HUES6 (cell line): ENCODE measurements at regions not wholly inside any gene's neighbourhood (a gene's known extent, or its start where the extent isn't known, plus 50 kb on each side); places are given as distances from the start of the nearest gene placed in this dataset.
A peak's percentile ranks its signal among the peaks of the same experiment; 100 is the strongest.

Source experiments
- H3K27ac ChIP-seq: 2 replicates; pipeline ENCODE4 v1.7.0; 2013; ENCODE audit warnings: low read depth, mild to moderate bottlenecking, low read length, inconsistent platforms
- H3K27me3 ChIP-seq: 2 replicates; pipeline ENCODE4 v1.6.1; 2013; ENCODE audit warnings: low read length; ENCODE audit not compliant: control insufficient read depth, insufficient read depth
- H3K36me3 ChIP-seq: 2 replicates; pipeline ENCODE4 v1.6.1; 2013; ENCODE audit warnings: low read length; ENCODE audit not compliant: control insufficient read depth, insufficient read depth
- H3K4me1 ChIP-seq: 2 replicates; pipeline ENCODE4 v1.6.1; 2013; ENCODE audit warnings: low read length; ENCODE audit not compliant: control insufficient read depth, insufficient read depth
- H3K4me3 ChIP-seq: 2 replicates; pipeline ENCODE4 v1.5.1; 2013; ENCODE audit warnings: low read depth, low read length
- H3K9ac ChIP-seq: one replicate; pipeline ENCODE4 v1.6.1; 2013; ENCODE audit warnings: mild to moderate bottlenecking, low read length
- H3K9me3 ChIP-seq: 2 replicates; pipeline ENCODE4 v1.6.1; 2013; ENCODE audit warnings: low read depth, low read length; ENCODE audit not compliant: control insufficient read depth, insufficient read depth

GRCh38 chr12:33551006-33551405 is 111.4 kb upstream of the SYT10 start:
- Histone ChIP-seq H3K27ac (no peak overlapping the region), H3K9ac (no peak overlapping the region), H3K9me3 (peaks cover 23% of the 10 kb centered on the region), H3K36me3 (no peaks in the 10 kb centered on the region), H3K27me3 (no peaks in the 10 kb centered on the region), H3K4me3 (no peak overlapping the region), H3K4me1 (no peaks in the 10 kb centered on the region)

- H3K4me1 ChIP-seq = no peaks in the 10 kb centered on the region
- H3K27ac ChIP-seq = no peak overlapping the region
- H3K9me3 ChIP-seq = peaks cover 16% of the 10 kb centered on the region
- no peaks in the 10 kb centered on the region for H3K27me3 ChIP-seq
- H3K4me3 ChIP-seq = no peak overlapping the region
- no peak overlapping the region for H3K9ac ChIP-seq
- H3K36me3 ChIP-seq = no peaks in the 10 kb centered on the region
These were observed 115.5 kb upstream of the SYT10 start for GRCh38 chr12:33555128-33555527.

- H3K27me3 ChIP-seq = no peaks in the 10 kb centered on the region
- H3K9me3 ChIP-seq = peaks cover 19% of the 10 kb centered on the region
- H3K4me1 ChIP-seq = peaks cover 13% of the 10 kb centered on the region
- no peak overlapping the region for H3K27ac ChIP-seq
- no peak overlapping the region for H3K9ac ChIP-seq
- H3K4me3 ChIP-seq = no peak overlapping the region
- no peaks in the 10 kb centered on the region for H3K36me3 ChIP-seq
These were observed 121.1 kb upstream of the SYT10 start for GRCh38 chr12:33560653-33561208.

GRCh38 chr12:33562401-33562800 is 122.8 kb upstream of the SYT10 start:
- H3K9ac ChIP-seq = no peak overlapping the region
- no peak overlapping the region for H3K27ac ChIP-seq
- H3K4me1 ChIP-seq = peaks cover 13% of the 10 kb centered on the region
- H3K4me3 ChIP-seq = no peak overlapping the region
- H3K36me3 ChIP-seq = no peaks in the 10 kb centered on the region
- peaks cover 19% of the 10 kb centered on the region for H3K9me3 ChIP-seq
- H3K27me3 ChIP-seq = no peaks in the 10 kb centered on the region

- no peaks in the 10 kb centered on the region for H3K36me3 ChIP-seq
- H3K27me3 ChIP-seq = no peaks in the 10 kb centered on the region
- H3K4me1 ChIP-seq = 0 out of 2 replicates have a peak, but pooled peaks cover 2% of the 10 kb centered on the region
- H3K9ac ChIP-seq = no peak overlapping the region
- no peak overlapping the region for H3K4me3 ChIP-seq
- H3K27ac ChIP-seq = no peak overlapping the region
- peaks cover 21% of the 10 kb centered on the region for H3K9me3 ChIP-seq
These were observed 126.8 kb upstream of the SYT10 start for GRCh38 chr12:33566403-33566802.

- Histone ChIP-seq H3K9ac (no peak overlapping the region), H3K4me1 (no peaks in the 10 kb centered on the region), H3K27ac (no peak overlapping the region), H3K27me3 (no peaks in the 10 kb centered on the region), H3K9me3 (no peaks in the 10 kb centered on the region), H3K36me3 (no peaks in the 10 kb centered on the region), H3K4me3 (no peak overlapping the region)
These were observed 135.7 kb upstream of the SYT10 start for GRCh38 chr12:33575346-33575745.

GRCh38 chr12:33581613-33582122 is 142.0 kb upstream of the SYT10 start:
- peaks cover 2% of the 10 kb centered on the region; the same call in 1 of the 2 replicates for H3K4me1 ChIP-seq
- no peak overlapping the region for H3K4me3 ChIP-seq
- H3K9ac ChIP-seq = no peak overlapping the region
- H3K9me3 ChIP-seq = no peaks in the 10 kb centered on the region
- no peaks in the 10 kb centered on the region for H3K36me3 ChIP-seq
- no peaks in the 10 kb centered on the region for H3K27me3 ChIP-seq
- no peak overlapping the region for H3K27ac ChIP-seq

GRCh38 chr12:33586576-33586975 is 147.0 kb upstream of the SYT10 start:
- no peaks in the 10 kb centered on the region for H3K27me3 ChIP-seq
- H3K4me3 ChIP-seq = no peak overlapping the region
- H3K4me1 ChIP-seq = peaks cover 38% of the 10 kb centered on the region
- H3K27ac ChIP-seq = 0 out of 2 replicates have a peak overlapping the region, but pooled peaks have one; percentile 57
- H3K9me3 ChIP-seq = no peaks in the 10 kb centered on the region
- H3K36me3 ChIP-seq = no peaks in the 10 kb centered on the region
- no peak overlapping the region for H3K9ac ChIP-seq

GRCh38 chr12:33587354-33587753 is 147.7 kb upstream of the SYT10 start:
- no peak overlapping the region for H3K9ac ChIP-seq
- H3K36me3 ChIP-seq = no peaks in the 10 kb centered on the region
- H3K27ac ChIP-seq = peak overlapping the region; percentile 57; the same call in 1 of the 2 replicates
- H3K4me1 ChIP-seq = peaks cover 38% of the 10 kb centered on the region
- no peaks in the 10 kb centered on the region for H3K27me3 ChIP-seq
- H3K9me3 ChIP-seq = no peaks in the 10 kb centered on the region
- H3K4me3 ChIP-seq = no peak overlapping the region

GRCh38 chr12:33587784-33588712 is 148.4 kb upstream of the SYT10 start:
- H3K9me3 ChIP-seq = no peaks in the 10 kb centered on the region
- H3K36me3 ChIP-seq = no peaks in the 10 kb centered on the region
- H3K9ac ChIP-seq = peak overlapping the region; percentile 3
- peaks cover 38% of the 10 kb centered on the region for H3K4me1 ChIP-seq
- no peaks in the 10 kb centered on the region for H3K27me3 ChIP-seq
- H3K27ac ChIP-seq = peak overlapping the region; percentile 74
- peak overlapping the region; percentile 1; the same call in 1 of the 2 replicates for H3K4me3 ChIP-seq
